HepG2 (cell line): ENCODE measurements at regions not wholly inside any gene's neighbourhood (a gene's known extent, or its start where the extent isn't known, plus 50 kb on each side); places are given as distances from the start of the nearest gene placed in this dataset.

ENCODE experiments used
- ATAC-seq: fragments of 200-7000 bp; cut with Tn5 transposase; 3 replicates; pipeline ENCODE4 v1.9.1; 2020; ENCODE audit warnings: mild to moderate bottlenecking, moderate library complexity
- BruUV-seq: library from RNA; stranded (reverse); fragments of 400-500 nt; replicated peaks from 2 replicates; lab custom pipeline; 2021; lab: Mats Ljungman, UMichigan
- CTCF ChIA-PET: fragments of 300-600 bp; formaldehyde crosslinking; extraction: SDS; loops from one replicate; lab custom pipeline; 2021; ENCODE audit warnings: low total read pairs, inconsistent platforms, low intra/inter-chr PET ratio; lab: Yijun Ruan, JAX
- POLR2A ChIA-PET: fragments of 350-600 bp; sonication (Branson Sonifier 250); formaldehyde crosslinking; loops from one replicate; lab custom pipeline; 2020; ENCODE audit warnings: antibody characterized with exemption, inconsistent platforms; lab: Yijun Ruan, JAX
- DNase-seq: peaks from one replicate; pipeline ENCODE4 v3.0.0-alpha.2; 2015; ENCODE audit warnings: low spot score
- FAIRE-seq: peaks from 3 replicates; lab custom pipeline; 2011; peaks lifted over from hg19 to GRCh38; lab: Jason Lieb, UNC
- H2AFZ ChIP-seq: one replicate; pipeline ENCODE4 v1.6.1; 2011; ENCODE audit warnings: low read length, inconsistent platforms
- H3K27ac ChIP-seq: fragments of 300-600 bp; 3 replicates; pipeline ENCODE4 v1.8.0; 2011; ENCODE audit warnings: mixed run types, mild to moderate bottlenecking, mixed read lengths, low read length, inconsistent platforms; ENCODE audit not compliant: insufficient read depth; ENCODE audit errors: extremely low read length
- H3K27me3 ChIP-seq, 2 experiments: fragments of 200-600 bp in 1 of 2; 2 replicates in 1 of 2; 3 replicates in 1 of 2; pipeline versions ENCODE4 v1.6.0 to v1.8.0; 2011; ENCODE audit warnings: low read length in 2 of 2, mild to moderate bottlenecking in 2 of 2, moderate library complexity in 2 of 2, inconsistent platforms in 1 of 2; ENCODE audit not compliant: insufficient read depth in 2 of 2, control insufficient read depth in 1 of 2
- H3K36me3 ChIP-seq, 2 experiments: fragments of 200-600 bp in 1 of 2; replicated peaks in 1 of 2; 2 replicates in 1 of 2; 3 replicates in 1 of 2; pipeline versions ENCODE4 v1.5.1 to v1.8.0; 2011; ENCODE audit warnings: low read length in 2 of 2, inconsistent platforms in 1 of 2; ENCODE audit not compliant: insufficient read depth in 2 of 2, control insufficient read depth in 1 of 2
- H3K4me1 ChIP-seq: 2 replicates; pipeline ENCODE4 v1.5.1; 2012; ENCODE audit warnings: low read length, inconsistent platforms; ENCODE audit not compliant: insufficient read depth
- H3K4me2 ChIP-seq: 2 replicates; pipeline ENCODE4 v1.6.0; 2011; ENCODE audit warnings: low read depth, low read length, inconsistent platforms
- H3K4me3 ChIP-seq, 3 experiments: fragments of 200-600 bp in 1 of 3; sonication (generic), shearing (Covaris generic) in 1 of 3; replicated peaks in 1 of 3; 2 replicates each; pipeline ENCODE4 v1.5.1; 2011 to 2016; ENCODE audit warnings: low read length in 3 of 3, inconsistent platforms in 2 of 3, low read depth in 2 of 3, mild to moderate bottlenecking in 2 of 3, control low read depth in 1 of 3, mixed read lengths in 1 of 3; ENCODE audit not compliant: insufficient read depth in 1 of 3
- H3K79me2 ChIP-seq: one replicate; pipeline ENCODE4 v1.6.1; 2011; ENCODE audit warnings: low read length, inconsistent platforms; ENCODE audit not compliant: insufficient read depth
- H3K9ac ChIP-seq: 2 replicates; pipeline ENCODE4 v1.6.0; 2011; ENCODE audit warnings: mild to moderate bottlenecking, low read depth, low read length, inconsistent platforms; ENCODE audit not compliant: insufficient read depth
- H3K9me3 ChIP-seq: 2 replicates; pipeline ENCODE4 v1.5.1; 2012; ENCODE audit warnings: mild to moderate bottlenecking, low read length
- H4K20me1 ChIP-seq: 2 replicates; pipeline ENCODE4 v1.6.0; 2011; ENCODE audit warnings: inconsistent platforms, mild to moderate bottlenecking, low read length, moderate library complexity; ENCODE audit not compliant: insufficient read depth
- ATF4 ChIP-seq, 2 experiments: fragments of 450-650 bp in 1 of 2; sonication (generic) in 1 of 2; formaldehyde crosslinking; IDR thresholded peaks; 2 replicates each; pipeline versions ENCODE4 v1.5.0 to v1.8.0; 2020 to 2022; ENCODE audit warnings: mild to moderate bottlenecking in 1 of 2, missing genetic modification reagents in 1 of 2
- GPN1 ChIP-seq: sonication (generic); formaldehyde crosslinking; IDR thresholded peaks from 2 replicates; pipeline ENCODE4 v1.5.1; 2020; ENCODE audit warnings: missing genetic modification reagents, borderline replicate concordance
- HMGXB4 ChIP-seq, 2 experiments: sonication (generic) in 1 of 2; formaldehyde crosslinking in 1 of 2; IDR thresholded peaks; 2 replicates each; pipeline versions ENCODE4 v1.4.0 to v1.6.1; 2018 to 2020; ENCODE audit warnings: missing genetic modification reagents in 2 of 2, borderline replicate concordance in 1 of 2, low read depth in 1 of 2, mild to moderate bottlenecking in 1 of 2, missing biosample characterization in 1 of 2
- MAFF ChIP-seq: IDR thresholded peaks from 2 replicates; pipeline ENCODE4 v1.6.1; 2011; ENCODE audit warnings: low read depth, low read length, improper control_type of control experiment
- NFE2 ChIP-seq: sonication (generic); formaldehyde crosslinking; IDR thresholded peaks from 2 replicates; pipeline ENCODE4 v1.4.0; 2020; ENCODE audit warnings: missing genetic modification reagents
- PBX2 ChIP-seq: IDR thresholded peaks from 2 replicates; pipeline ENCODE4 v1.6.1; 2016; ENCODE audit warnings: control low read depth
- PITX1 ChIP-seq: sonication (generic); formaldehyde crosslinking; IDR thresholded peaks from 2 replicates; pipeline ENCODE4 v1.5.1; 2020; ENCODE audit warnings: mild to moderate bottlenecking, missing genetic modification reagents
- POGZ ChIP-seq: sonication (generic); formaldehyde crosslinking; IDR thresholded peaks from 2 replicates; pipeline ENCODE4 v1.4.0; 2020; ENCODE audit warnings: mild to moderate bottlenecking, missing genetic modification reagents
- PRMT3 ChIP-seq: sonication (generic); formaldehyde crosslinking; IDR thresholded peaks from 2 replicates; pipeline ENCODE4 v1.8.1; 2022; ENCODE audit warnings: low read depth, mild to moderate bottlenecking, moderate library complexity, missing genetic modification reagents, borderline replicate concordance
- RELA ChIP-seq: sonication (generic); formaldehyde crosslinking; IDR thresholded peaks from 2 replicates; pipeline ENCODE4 v1.4.0; 2020; ENCODE audit warnings: missing genetic modification reagents
- RORA ChIP-seq: sonication (generic); formaldehyde crosslinking; IDR thresholded peaks from 2 replicates; pipeline ENCODE4 v1.5.0; 2020; ENCODE audit warnings: mild to moderate bottlenecking, missing genetic modification reagents, moderate library complexity
- SKI ChIP-seq: fragments of 450-650 bp; IDR thresholded peaks from one replicate; pipeline ENCODE4 v1.6.1; 2018; ENCODE audit warnings: mild to moderate bottlenecking; ENCODE audit not compliant: partially characterized antibody
- TP53 ChIP-seq: sonication (generic); formaldehyde crosslinking; conservative IDR thresholded peaks from 2 replicates; pipeline ENCODE4 v1.4.0; 2020; ENCODE audit warnings: missing genetic modification reagents
- ZFP36 ChIP-seq: fragments of 150-350 bp; IDR thresholded peaks from 2 replicates; pipeline ENCODE4 v1.6.1; 2018; ENCODE audit warnings: borderline replicate concordance, low read length, low read depth; ENCODE audit not compliant: partially characterized antibody
- ZKSCAN1 ChIP-seq: fragments of 150-350 bp; IDR thresholded peaks from 2 replicates; pipeline ENCODE4 v1.6.1; 2014; ENCODE audit warnings: low read length
- ZNF589 ChIP-seq: sonication (generic); formaldehyde crosslinking; conservative IDR thresholded peaks from 2 replicates; pipeline ENCODE4 v1.8.0; 2022; ENCODE audit warnings: mild to moderate bottlenecking, moderate library complexity, missing genetic modification reagents
- ZNF883 ChIP-seq: sonication (generic); formaldehyde crosslinking; IDR thresholded peaks from 2 replicates; pipeline ENCODE4 v1.5.1; 2020; ENCODE audit warnings: mild to moderate bottlenecking, missing genetic modification reagents; ENCODE audit errors: not compliant biosample characterization
- WGBS: methylation state at CpG from one replicate; pipeline ENCODE4 v1.1.6; 2017; ENCODE audit warnings: low lambda C conversion rate; 5-methylcytosine and 5-hydroxymethylcytosine counted together
- in situ Hi-C: cut with HindIII; loops from 2 replicates; pipeline ENCODE4 v1.10.0; 2017; ENCODE audit warnings: low pct_unique_long_range_greater_than_20kb; ENCODE audit not compliant: extremely low pct_ligation_motif_present
- intact Hi-C: fragments of 100-400 bp; cut with micrococcal nuclease; formaldehyde crosslinking; loops from one replicate; pipeline ENCODE4 v1.10.0; 2022; ENCODE audit not compliant: unreplicated experiment
- TF ChIP-seq, protein P1 (sequence below): sonication (generic); formaldehyde crosslinking; IDR thresholded peaks from 2 replicates; pipeline ENCODE4 v1.5.0; 2020; ENCODE audit warnings: mild to moderate bottlenecking, missing genetic modification reagents
- TF ChIP-seq, protein P2 (sequence below): sonication (generic); formaldehyde crosslinking; IDR thresholded peaks from 2 replicates; pipeline ENCODE4 v1.5.0; 2020; ENCODE audit warnings: missing genetic modification reagents, mild to moderate bottlenecking, borderline replicate concordance

GRCh38 chr5:105898183-105898582 lies 1772.6 kb downstream of the EFNA5 start:
- no peak for ATAC-seq
- 1% methylated on average over 4 of the region's 4 CpGs for WGBS
- no peak for DNase-seq
- no peak overlapping the region for H3K9ac ChIP-seq
- intact Hi-C loops (no loop called here), in situ Hi-C loops (no loop called here)
- no peak overlapping the region for H3K4me3 ChIP-seq
- H2AFZ ChIP-seq = no peak overlapping the region
- no peaks in the 10 kb centered on the region for H3K27me3 ChIP-seq
- FAIRE-seq = no peak
- no peak for TF ChIP-seq POGZ (CRISPR knock-in tag)
- TF ChIP-seq PBX2 (CRISPR knock-in tag) = no peak
- no peak for TF ChIP-seq ZNF883
- no peak for TF ChIP-seq TP53 (CRISPR knock-in tag)
- TF ChIP-seq ZFP36 = no peak
- no peak for TF ChIP-seq ZKSCAN1
- no peak for TF ChIP-seq MAFF
- no peak for TF ChIP-seq HMGXB4 (CRISPR knock-in tag; IDR thresholded peaks at IDR 0.05; ENCODE audit: borderline replicate concordance in 1 of 2, low read depth in 1 of 2)
- TF ChIP-seq ATF4 (CRISPR knock-in tag; IDR thresholded peaks at IDR 0.05) = no peak
- TF ChIP-seq ZNF589 (CRISPR knock-in tag) = no peak
- TF ChIP-seq RORA (CRISPR knock-in tag) = no peak
- TF ChIP-seq SKI = no peak
- TF ChIP-seq PITX1 = no peak
- TF ChIP-seq NFE2 = no peak
- TF ChIP-seq RELA (CRISPR knock-in tag) = no peak
- TF ChIP-seq, protein P1, sequence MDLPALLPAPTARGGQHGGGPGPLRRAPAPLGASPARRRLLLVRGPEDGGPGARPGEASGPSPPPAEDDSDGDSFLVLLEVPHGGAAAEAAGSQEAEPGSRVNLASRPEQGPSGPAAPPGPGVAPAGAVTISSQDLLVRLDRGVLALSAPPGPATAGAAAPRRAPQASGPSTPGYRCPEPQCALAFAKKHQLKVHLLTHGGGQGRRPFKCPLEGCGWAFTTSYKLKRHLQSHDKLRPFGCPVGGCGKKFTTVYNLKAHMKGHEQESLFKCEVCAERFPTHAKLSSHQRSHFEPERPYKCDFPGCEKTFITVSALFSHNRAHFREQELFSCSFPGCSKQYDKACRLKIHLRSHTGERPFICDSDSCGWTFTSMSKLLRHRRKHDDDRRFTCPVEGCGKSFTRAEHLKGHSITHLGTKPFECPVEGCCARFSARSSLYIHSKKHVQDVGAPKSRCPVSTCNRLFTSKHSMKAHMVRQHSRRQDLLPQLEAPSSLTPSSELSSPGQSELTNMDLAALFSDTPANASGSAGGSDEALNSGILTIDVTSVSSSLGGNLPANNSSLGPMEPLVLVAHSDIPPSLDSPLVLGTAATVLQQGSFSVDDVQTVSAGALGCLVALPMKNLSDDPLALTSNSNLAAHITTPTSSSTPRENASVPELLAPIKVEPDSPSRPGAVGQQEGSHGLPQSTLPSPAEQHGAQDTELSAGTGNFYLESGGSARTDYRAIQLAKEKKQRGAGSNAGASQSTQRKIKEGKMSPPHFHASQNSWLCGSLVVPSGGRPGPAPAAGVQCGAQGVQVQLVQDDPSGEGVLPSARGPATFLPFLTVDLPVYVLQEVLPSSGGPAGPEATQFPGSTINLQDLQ = no peak
- TF ChIP-seq, protein P2, sequence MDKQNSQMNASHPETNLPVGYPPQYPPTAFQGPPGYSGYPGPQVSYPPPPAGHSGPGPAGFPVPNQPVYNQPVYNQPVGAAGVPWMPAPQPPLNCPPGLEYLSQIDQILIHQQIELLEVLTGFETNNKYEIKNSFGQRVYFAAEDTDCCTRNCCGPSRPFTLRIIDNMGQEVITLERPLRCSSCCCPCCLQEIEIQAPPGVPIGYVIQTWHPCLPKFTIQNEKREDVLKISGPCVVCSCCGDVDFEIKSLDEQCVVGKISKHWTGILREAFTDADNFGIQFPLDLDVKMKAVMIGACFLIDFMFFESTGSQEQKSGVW (CRISPR knock-in tag) = no peak
- TF ChIP-seq PRMT3 (CRISPR knock-in tag) = no peak
- no peak for TF ChIP-seq GPN1 (CRISPR knock-in tag)
- H3K9me3 ChIP-seq = no peaks in the 10 kb centered on the region
- no peak overlapping the region for H3K27ac ChIP-seq
- H3K36me3 ChIP-seq = no peaks in the 10 kb centered on the region
- no peaks in the 10 kb centered on the region for H3K79me2 ChIP-seq
- BruUV-seq = no TSS peak
- no peaks in the 10 kb centered on the region for H4K20me1 ChIP-seq
- ChIA-PET CTCF (no interaction called here), POLR2A (no interaction called here)
- H3K4me2 ChIP-seq = no peak overlapping the region
- no peaks in the 10 kb centered on the region for H3K4me1 ChIP-seq
